CD14-positive monocyte (primary cell): ENCODE measurements at regions not wholly inside any gene's neighbourhood (a gene's known extent, or its start where the extent isn't known, plus 50 kb on each side); places are given as distances from the start of the nearest gene placed in this dataset.

ENCODE experiments used
- DNase-seq, 3 donors: peaks; one replicate each; pipeline ENCODE4 v3.0.0-alpha.2; 2011 to 2022
- H2AFZ ChIP-seq: 2 replicates; pipeline ENCODE4 v1.6.0; 2012; ENCODE audit warnings: mild to moderate bottlenecking, low read depth, low read length, inconsistent platforms; ENCODE audit not compliant: insufficient read depth, poor library complexity, severe bottlenecking
- H3K27ac ChIP-seq, 2 donors: 1 replicate in 1 of 2; 2 replicates in 1 of 2; pipeline ENCODE4 v1.5.1; 2012 to 2013; ENCODE audit warnings: low read length in 2 of 2, control low read depth in 1 of 2, inconsistent platforms in 1 of 2, low read depth in 1 of 2, mild to moderate bottlenecking in 1 of 2
- H3K27me3 ChIP-seq, 2 donors: one replicate each; pipeline versions ENCODE4 v1.6.0 to v1.6.1; 2011 to 2013; ENCODE audit warnings: low read length in 2 of 2; ENCODE audit not compliant: control insufficient read depth in 2 of 2, insufficient read depth in 2 of 2
- H3K36me3 ChIP-seq, 2 donors: replicated peaks in 1 of 2; 1 replicate in 1 of 2; 2 replicates in 1 of 2; pipeline versions ENCODE4 v1.5.1 to v1.6.1; 2012 to 2013; ENCODE audit warnings: low read length in 2 of 2, control low read depth in 1 of 2, inconsistent platforms in 1 of 2, mild to moderate bottlenecking in 1 of 2; ENCODE audit not compliant: insufficient read depth in 2 of 2, control insufficient read depth in 1 of 2
- H3K4me1 ChIP-seq, 2 donors: 1 replicate in 1 of 2; 2 replicates in 1 of 2; pipeline versions ENCODE4 v1.5.1 to v1.6.1; 2012 to 2013; ENCODE audit warnings: low read length in 2 of 2, control low read depth in 1 of 2, inconsistent platforms in 1 of 2, mild to moderate bottlenecking in 1 of 2, moderate library complexity in 1 of 2; ENCODE audit not compliant: insufficient read depth in 2 of 2, control insufficient read depth in 1 of 2
- H3K4me2 ChIP-seq: replicated peaks from 2 replicates; pipeline ENCODE3; 2012; ENCODE audit warnings: low read length, moderate library complexity, mild to moderate bottlenecking; ENCODE audit not compliant: poor library complexity, severe bottlenecking; ENCODE audit errors: extremely low read depth
- H3K4me3 ChIP-seq, 3 experiments: fragments of 200-600 bp in 1 of 3; sonication (generic) in 1 of 3; replicated peaks in 1 of 3; 1 replicate in 2 of 3; 2 replicates in 1 of 3; pipeline ENCODE4 v1.5.1; 2011 to 2013; ENCODE audit warnings: low read length in 3 of 3, mild to moderate bottlenecking in 3 of 3, control low read depth in 2 of 3, low read depth in 2 of 3, inconsistent platforms in 1 of 3, moderate library complexity in 1 of 3
- H3K79me2 ChIP-seq: 2 replicates; pipeline ENCODE4 v1.6.0; 2012; ENCODE audit warnings: mild to moderate bottlenecking, control low read depth, inconsistent platforms, low read length, moderate library complexity; ENCODE audit not compliant: insufficient read depth
- H3K9ac ChIP-seq: 2 replicates; pipeline ENCODE4 v1.6.0; 2017; ENCODE audit warnings: low read length, mild to moderate bottlenecking; ENCODE audit not compliant: insufficient read depth, poor library complexity, severe bottlenecking
- H3K9me3 ChIP-seq, 2 donors: replicated peaks in 1 of 2; 1 replicate in 1 of 2; 2 replicates in 1 of 2; pipeline versions ENCODE4 v1.5.1 to v1.6.1; 2012 to 2013; ENCODE audit warnings: low read length in 2 of 2, control low read depth in 1 of 2; ENCODE audit not compliant: control insufficient read depth in 1 of 2, insufficient read depth in 1 of 2
- H4K20me1 ChIP-seq: 2 replicates; pipeline ENCODE4 v1.6.0; 2012; ENCODE audit warnings: mild to moderate bottlenecking, low read length, control low read depth, moderate library complexity; ENCODE audit not compliant: insufficient read depth
- H3K27ac Mint-ChIP-seq, 7 donors: one replicate each; pipeline ENCODE4 v1.8.0; 2020; ENCODE audit warnings: mild to moderate bottlenecking in 7 of 7, mixed read lengths in 7 of 7, moderate library complexity in 6 of 7, inconsistent platforms in 2 of 7
- H3K27me3 Mint-ChIP-seq, 3 donors: one replicate each; pipeline ENCODE4 v1.8.0; 2021 to 2022; ENCODE audit warnings: low read depth in 3 of 3, mild to moderate bottlenecking in 3 of 3, mixed read lengths in 3 of 3, moderate library complexity in 3 of 3, inconsistent platforms in 1 of 3
- H3K36me3 Mint-ChIP-seq, 2 donors: one replicate each; pipeline ENCODE4 v1.8.0; 2020; ENCODE audit warnings: mixed read lengths in 2 of 2, inconsistent platforms in 1 of 2, mild to moderate bottlenecking in 1 of 2
- H3K4me1 Mint-ChIP-seq: one replicate; pipeline ENCODE4 v1.8.0; 2020; ENCODE audit warnings: mild to moderate bottlenecking, mixed read lengths
- H3K4me3 Mint-ChIP-seq, 2 donors: one replicate each; pipeline ENCODE4 v1.8.0; 2020; ENCODE audit warnings: mild to moderate bottlenecking in 2 of 2, mixed read lengths in 2 of 2, moderate library complexity in 1 of 2
- H3K9me3 Mint-ChIP-seq, 7 donors: one replicate each; pipeline ENCODE4 v1.8.0; 2020 to 2022; ENCODE audit warnings: mixed read lengths in 7 of 7, mild to moderate bottlenecking in 6 of 7, moderate library complexity in 6 of 7, inconsistent platforms in 2 of 7
- CTCF ChIP-seq: fragments of 200-600 bp; IDR thresholded peaks from one replicate; pipeline ENCODE4 v1.8.0; 2022; ENCODE audit warnings: antibody characterized with exemption, mild to moderate bottlenecking
- WGBS: methylation state at CpG from one replicate; pipeline ENCODE4 v1.1.5; 2013; ENCODE audit warnings: missing lambda C conversion rate; ENCODE audit not compliant: insufficient coverage; 5-methylcytosine and 5-hydroxymethylcytosine counted together
- intact Hi-C, 2 donors: fragments of 100-400 bp; cut with micrococcal nuclease; formaldehyde crosslinking; loops; one replicate each; pipeline versions ENCODE4 v1.15.0 to v1.15.1; 2023

- Histone ChIP-seq H3K36me3 (no peaks in the 10 kb centered on the region), H3K27me3 (peaks cover 0 to 18% of the 10 kb centered on the region in 2 donors), H3K79me2 (no peaks in the 10 kb centered on the region), H4K20me1 (no peaks in the 10 kb centered on the region), H3K9me3 (no peaks in the 10 kb centered on the region), H2AFZ (peak overlapping the region; percentile 62), H3K27ac (no peak overlapping the region), H3K4me2 (peak overlapping the region; percentile 14), H3K9ac (no peak overlapping the region), H3K4me3 (peak overlapping the region in 1 of 3 experiments; percentile 31), H3K4me1 (peaks cover 30 to 37% of the 10 kb centered on the region in 2 donors)
- DNase-seq = no peak
- WGBS = 4% methylated on average over 5 of the region's 22 CpGs
- H3K4me3 Mint-ChIP-seq = peak overlapping the region; percentile 34 to 82
- peak overlapping the region in 3 of 7 donors; percentile 10 to 46 (median 10) for H3K27ac Mint-ChIP-seq
- peaks cover 12 to 20% of the 10 kb centered on the region in 2 donors for H3K36me3 Mint-ChIP-seq
- H3K9me3 Mint-ChIP-seq = peaks cover 0 to 14% (median 5%) of the 10 kb centered on the region in 7 donors
- peaks cover 36% of the 10 kb centered on the region for H3K4me1 Mint-ChIP-seq
- H3K27me3 Mint-ChIP-seq = peaks cover 27 to 60% (median 42%) of the 10 kb centered on the region in 3 donors
- no peak for TF ChIP-seq CTCF
- intact Hi-C loops = loop anchor here in 1 of 2 donors (10.0 kb wide), 1 partner anchor 46 kb away; no protein-coding TSS in a partner anchor
These were observed 336.0 kb downstream of the QKI start for GRCh38 chr6:163750431-163751031.

GRCh38 chr6:163748886-163749285 is 334.4 kb downstream of the QKI start:
- Histone ChIP-seq H3K9me3 (no peaks in the 10 kb centered on the region), H4K20me1 (no peaks in the 10 kb centered on the region), H2AFZ (no peak overlapping the region), H3K4me2 (no peak overlapping the region), H3K27me3 (peaks cover 0 to 18% of the 10 kb centered on the region in 2 donors), H3K27ac (no peak overlapping the region), H3K4me1 (peaks cover 15 to 20% of the 10 kb centered on the region in 2 donors), H3K79me2 (no peaks in the 10 kb centered on the region), H3K9ac (no peak overlapping the region), H3K4me3 (no peak overlapping the region), H3K36me3 (no peaks in the 10 kb centered on the region)
- intact Hi-C loops = no loop called here
- no peak overlapping the region for H3K4me3 Mint-ChIP-seq
- H3K27me3 Mint-ChIP-seq = peaks cover 29 to 66% (median 44%) of the 10 kb centered on the region in 3 donors
- TF ChIP-seq CTCF = no peak
- no peak for DNase-seq
- H3K27ac Mint-ChIP-seq = peak overlapping the region in 1 of 7 donors; percentile 28
- peaks cover 0 to 14% (median 5%) of the 10 kb centered on the region in 7 donors for H3K9me3 Mint-ChIP-seq
- peaks cover 26% of the 10 kb centered on the region for H3K4me1 Mint-ChIP-seq
- 96% methylated on average over 14 of the region's 15 CpGs for WGBS
- H3K36me3 Mint-ChIP-seq = peaks cover 12 to 20% of the 10 kb centered on the region in 2 donors
